HepG2 (cell line): ENCODE measurements at regions not wholly inside any gene's neighbourhood (a gene's known extent, or its start where the extent isn't known, plus 50 kb on each side); places are given as distances from the start of the nearest gene placed in this dataset.

Experiments used
- ATAC-seq: fragments of 200-7000 bp; cut with Tn5 transposase; 3 replicates; pipeline ENCODE4 v1.9.1; 2020; ENCODE audit warnings: mild to moderate bottlenecking, moderate library complexity
- BruUV-seq: library from RNA; stranded (reverse); fragments of 400-500 nt; replicated peaks from 2 replicates; lab custom pipeline; 2021; lab: Mats Ljungman, UMichigan
- CTCF ChIA-PET: fragments of 300-600 bp; formaldehyde crosslinking; extraction: SDS; loops from one replicate; lab custom pipeline; 2021; ENCODE audit warnings: low total read pairs, inconsistent platforms, low intra/inter-chr PET ratio; lab: Yijun Ruan, JAX
- POLR2A ChIA-PET: fragments of 350-600 bp; sonication (Branson Sonifier 250); formaldehyde crosslinking; loops from one replicate; lab custom pipeline; 2020; ENCODE audit warnings: antibody characterized with exemption, inconsistent platforms; lab: Yijun Ruan, JAX
- DNase-seq: peaks from one replicate; pipeline ENCODE4 v3.0.0-alpha.2; 2015; ENCODE audit warnings: low spot score
- FAIRE-seq: peaks from 3 replicates; lab custom pipeline; 2011; peaks lifted over from hg19 to GRCh38; lab: Jason Lieb, UNC
- H2AFZ ChIP-seq: one replicate; pipeline ENCODE4 v1.6.1; 2011; ENCODE audit warnings: low read length, inconsistent platforms
- H3K27ac ChIP-seq: fragments of 300-600 bp; 3 replicates; pipeline ENCODE4 v1.8.0; 2011; ENCODE audit warnings: mixed run types, mild to moderate bottlenecking, mixed read lengths, low read length, inconsistent platforms; ENCODE audit not compliant: insufficient read depth; ENCODE audit errors: extremely low read length
- H3K27me3 ChIP-seq, 2 experiments: fragments of 200-600 bp in 1 of 2; 2 replicates in 1 of 2; 3 replicates in 1 of 2; pipeline versions ENCODE4 v1.6.0 to v1.8.0; 2011; ENCODE audit warnings: low read length in 2 of 2, mild to moderate bottlenecking in 2 of 2, moderate library complexity in 2 of 2, inconsistent platforms in 1 of 2; ENCODE audit not compliant: insufficient read depth in 2 of 2, control insufficient read depth in 1 of 2
- H3K36me3 ChIP-seq, 2 experiments: fragments of 200-600 bp in 1 of 2; replicated peaks in 1 of 2; 2 replicates in 1 of 2; 3 replicates in 1 of 2; pipeline versions ENCODE4 v1.5.1 to v1.8.0; 2011; ENCODE audit warnings: low read length in 2 of 2, inconsistent platforms in 1 of 2; ENCODE audit not compliant: insufficient read depth in 2 of 2, control insufficient read depth in 1 of 2
- H3K4me1 ChIP-seq: 2 replicates; pipeline ENCODE4 v1.5.1; 2012; ENCODE audit warnings: low read length, inconsistent platforms; ENCODE audit not compliant: insufficient read depth
- H3K4me2 ChIP-seq: 2 replicates; pipeline ENCODE4 v1.6.0; 2011; ENCODE audit warnings: low read depth, low read length, inconsistent platforms
- H3K4me3 ChIP-seq, 3 experiments: fragments of 200-600 bp in 1 of 3; sonication (generic), shearing (Covaris generic) in 1 of 3; replicated peaks in 1 of 3; 2 replicates each; pipeline ENCODE4 v1.5.1; 2011 to 2016; ENCODE audit warnings: low read length in 3 of 3, inconsistent platforms in 2 of 3, low read depth in 2 of 3, mild to moderate bottlenecking in 2 of 3, control low read depth in 1 of 3, mixed read lengths in 1 of 3; ENCODE audit not compliant: insufficient read depth in 1 of 3
- H3K79me2 ChIP-seq: one replicate; pipeline ENCODE4 v1.6.1; 2011; ENCODE audit warnings: low read length, inconsistent platforms; ENCODE audit not compliant: insufficient read depth
- H3K9ac ChIP-seq: 2 replicates; pipeline ENCODE4 v1.6.0; 2011; ENCODE audit warnings: mild to moderate bottlenecking, low read depth, low read length, inconsistent platforms; ENCODE audit not compliant: insufficient read depth
- H3K9me3 ChIP-seq: 2 replicates; pipeline ENCODE4 v1.5.1; 2012; ENCODE audit warnings: mild to moderate bottlenecking, low read length
- H4K20me1 ChIP-seq: 2 replicates; pipeline ENCODE4 v1.6.0; 2011; ENCODE audit warnings: inconsistent platforms, mild to moderate bottlenecking, low read length, moderate library complexity; ENCODE audit not compliant: insufficient read depth
- MAZ ChIP-seq, 2 experiments: sonication (generic) in 1 of 2; formaldehyde crosslinking in 1 of 2; IDR thresholded peaks; 2 replicates each; pipeline versions ENCODE4 v1.5.0 to v1.6.1; 2012 to 2020; ENCODE audit warnings: low read depth in 2 of 2, mild to moderate bottlenecking in 2 of 2, borderline replicate concordance in 1 of 2, improper control_type of control experiment in 1 of 2, low read length in 1 of 2, missing genetic modification reagents in 1 of 2, moderate library complexity in 1 of 2
- PRPF4 ChIP-seq: fragments of 200-400 bp; formaldehyde crosslinking; IDR thresholded peaks from 2 replicates; pipeline ENCODE4 v1.6.1; 2016; ENCODE audit warnings: low read length, low read depth; ENCODE audit not compliant: poor library complexity, severe bottlenecking
- YY1 ChIP-seq: IDR thresholded peaks from 2 replicates; pipeline ENCODE4 v1.6.1; 2011; ENCODE audit warnings: low read length, low read depth, moderate library complexity, mild to moderate bottlenecking; ENCODE audit not compliant: insufficient read depth, insufficient replicate concordance
- ZNF17 ChIP-seq: sonication (generic); formaldehyde crosslinking; IDR thresholded peaks from 2 replicates; pipeline ENCODE4 v1.5.0; 2020; ENCODE audit warnings: mild to moderate bottlenecking, missing genetic modification reagents
- ZNF367 ChIP-seq: sonication (generic); formaldehyde crosslinking; IDR thresholded peaks from 2 replicates; pipeline ENCODE4 v1.4.0; 2020; ENCODE audit warnings: missing genetic modification reagents, borderline replicate concordance
- ZNF773 ChIP-seq: sonication (generic); formaldehyde crosslinking; IDR thresholded peaks from 2 replicates; pipeline ENCODE4 v1.4.0; 2020; ENCODE audit warnings: missing genetic modification reagents, borderline replicate concordance
- WGBS: methylation state at CpG from one replicate; pipeline ENCODE4 v1.1.6; 2017; ENCODE audit warnings: low lambda C conversion rate; 5-methylcytosine and 5-hydroxymethylcytosine counted together
- in situ Hi-C: cut with HindIII; loops from 2 replicates; pipeline ENCODE4 v1.10.0; 2017; ENCODE audit warnings: low pct_unique_long_range_greater_than_20kb; ENCODE audit not compliant: extremely low pct_ligation_motif_present
- intact Hi-C: fragments of 100-400 bp; cut with micrococcal nuclease; formaldehyde crosslinking; loops from one replicate; pipeline ENCODE4 v1.10.0; 2022; ENCODE audit not compliant: unreplicated experiment
- TF ChIP-seq, protein P1 (sequence below): sonication (generic); formaldehyde crosslinking; IDR thresholded peaks from 2 replicates; pipeline ENCODE4 v1.8.1; 2022; ENCODE audit warnings: low read depth, mild to moderate bottlenecking, missing genetic modification reagents

DNA sequence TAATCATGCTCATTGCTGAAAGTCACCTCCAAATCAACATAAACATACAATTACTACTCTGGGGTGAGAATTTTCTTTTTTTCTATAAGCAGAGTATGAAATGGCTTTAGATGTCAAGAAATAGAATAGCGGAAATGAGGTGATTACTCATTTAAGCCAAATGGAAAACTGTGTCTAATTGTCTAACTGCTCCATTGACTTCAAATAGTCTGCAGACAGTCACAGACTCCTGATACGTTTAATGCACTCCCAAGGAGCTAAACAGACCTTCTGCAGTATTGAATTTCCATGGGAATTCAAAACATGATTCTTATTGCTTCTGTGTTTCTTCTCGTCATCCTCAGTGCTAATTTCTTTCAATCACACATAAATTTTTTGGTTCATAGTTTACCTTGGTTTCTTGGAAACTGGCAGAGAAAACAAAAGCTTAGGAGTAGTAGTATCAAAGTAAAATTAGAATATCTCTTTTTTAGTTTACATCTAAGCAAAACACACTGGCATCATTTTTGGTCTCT is 865.2 kb upstream of the SLC10A2 start:
- WGBS = 37% methylated on average over 3 of the region's 3 CpGs
- H3K4me1 ChIP-seq = no peaks in the 10 kb centered on the region
- no peak overlapping the region for H3K4me2 ChIP-seq
- no peaks in the 10 kb centered on the region for H4K20me1 ChIP-seq
- H3K9ac ChIP-seq = no peak overlapping the region
- no peak for FAIRE-seq
- no peak overlapping the region for H3K27ac ChIP-seq
- H3K9me3 ChIP-seq = peaks cover 32% of the 10 kb centered on the region
- DNase-seq = no peak
- in situ Hi-C loops (no loop called here), intact Hi-C loops (no loop called here)
- H3K79me2 ChIP-seq = no peaks in the 10 kb centered on the region
- BruUV-seq = no TSS peak
- ChIA-PET POLR2A (no interaction called here), CTCF (no interaction called here)
- H3K27me3 ChIP-seq = no peaks in the 10 kb centered on the region
- no peak overlapping the region for H3K4me3 ChIP-seq
- no peaks in the 10 kb centered on the region for H3K36me3 ChIP-seq
- no peak for TF ChIP-seq MAZ (IDR thresholded peaks at IDR 0.05; ENCODE audit: borderline replicate concordance, low read depth, low read length)
- no peak for TF ChIP-seq MAZ (CRISPR knock-in tag; IDR thresholded peaks at IDR 0.05; ENCODE audit: low read depth)
- no peak overlapping the region for H2AFZ ChIP-seq
- no peak for ATAC-seq

- CTCF ChIA-PET = no interaction called here
Measured at GRCh38 chr13:103926118-103926517, 859.9 kb upstream of the SLC10A2 start.

More at GRCh38 chr13:103926118-103926517, 859.9 kb upstream of the SLC10A2 start:
- BruUV-seq = no TSS peak
- ATAC-seq (no peak), FAIRE-seq (no peak), DNase-seq (no peak)
- H3K27me3 ChIP-seq = no peaks in the 10 kb centered on the region; a peak in 1 of 5 replicates
- no peak overlapping the region for H2AFZ ChIP-seq
- H3K4me1 ChIP-seq = no peaks in the 10 kb centered on the region
- TF ChIP-seq PRPF4 = no peak
- TF ChIP-seq YY1 = no peak
- no peak for TF ChIP-seq ZNF367 (CRISPR knock-in tag)
- TF ChIP-seq ZNF17 (CRISPR knock-in tag) = no peak
- TF ChIP-seq, protein P1, sequence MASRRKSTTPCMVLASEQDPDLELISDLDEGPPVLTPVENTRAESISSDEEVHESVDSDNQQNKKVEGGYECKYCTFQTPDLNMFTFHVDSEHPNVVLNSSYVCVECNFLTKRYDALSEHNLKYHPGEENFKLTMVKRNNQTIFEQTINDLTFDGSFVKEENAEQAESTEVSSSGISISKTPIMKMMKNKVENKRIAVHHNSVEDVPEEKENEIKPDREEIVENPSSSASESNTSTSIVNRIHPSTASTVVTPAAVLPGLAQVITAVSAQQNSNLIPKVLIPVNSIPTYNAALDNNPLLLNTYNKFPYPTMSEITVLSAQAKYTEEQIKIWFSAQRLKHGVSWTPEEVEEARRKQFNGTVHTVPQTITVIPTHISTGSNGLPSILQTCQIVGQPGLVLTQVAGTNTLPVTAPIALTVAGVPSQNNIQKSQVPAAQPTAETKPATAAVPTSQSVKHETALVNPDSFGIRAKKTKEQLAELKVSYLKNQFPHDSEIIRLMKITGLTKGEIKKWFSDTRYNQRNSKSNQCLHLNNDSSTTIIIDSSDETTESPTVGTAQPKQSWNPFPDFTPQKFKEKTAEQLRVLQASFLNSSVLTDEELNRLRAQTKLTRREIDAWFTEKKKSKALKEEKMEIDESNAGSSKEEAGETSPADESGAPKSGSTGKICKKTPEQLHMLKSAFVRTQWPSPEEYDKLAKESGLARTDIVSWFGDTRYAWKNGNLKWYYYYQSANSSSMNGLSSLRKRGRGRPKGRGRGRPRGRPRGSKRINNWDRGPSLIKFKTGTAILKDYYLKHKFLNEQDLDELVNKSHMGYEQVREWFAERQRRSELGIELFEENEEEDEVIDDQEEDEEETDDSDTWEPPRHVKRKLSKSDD (CRISPR knock-in tag) = no peak
- TF ChIP-seq ZNF773 (CRISPR knock-in tag) = no peak
- no peak overlapping the region for H3K4me2 ChIP-seq
- H3K9ac ChIP-seq = no peak overlapping the region
- no peak overlapping the region for H3K4me3 ChIP-seq
- no peak overlapping the region for H3K27ac ChIP-seq
- no peaks in the 10 kb centered on the region for H3K79me2 ChIP-seq
- H4K20me1 ChIP-seq = no peaks in the 10 kb centered on the region
- in situ Hi-C loops (no loop called here), intact Hi-C loops (no loop called here)
- peaks cover 19% of the 10 kb centered on the region for H3K9me3 ChIP-seq
- 1% methylated on average over 3 of the region's 3 CpGs for WGBS
- H3K36me3 ChIP-seq = no peaks in the 10 kb centered on the region
- POLR2A ChIA-PET = no interaction called here
